ENCODE measurements at regions not wholly inside any gene's neighbourhood (a gene's known extent, or its start where the extent isn't known, plus 50 kb on each side); places are given as distances from the start of the nearest gene placed in this dataset.

- TF ChIP-seq ZC3H10 (CRISPR knock-in tag; IDR thresholded peaks at IDR 0.05) (no peak), ZFP30 (CRISPR knock-in tag; IDR thresholded peaks at IDR 0.05) (no peak), ZNF8 (CRISPR knock-in tag; IDR thresholded peaks at IDR 0.05) (no peak), POU6F1 (CRISPR knock-in tag; IDR thresholded peaks at IDR 0.05; ENCODE audit: borderline replicate concordance, low read depth) (no peak), SNAI2 (CRISPR knock-in tag; IDR thresholded peaks at IDR 0.05) (no peak), ZFP3 (CRISPR knock-in tag; IDR thresholded peaks at IDR 0.05) (no peak), ISL1 (CRISPR knock-in tag; IDR thresholded peaks at IDR 0.05) (no peak), RARB (CRISPR knock-in tag; IDR thresholded peaks at IDR 0.05) (no peak), OSR1 (CRISPR knock-in tag; IDR thresholded peaks at IDR 0.05) (no peak), CSRNP3 (CRISPR knock-in tag; IDR thresholded peaks at IDR 0.05) (no peak), ZNF70 (CRISPR knock-in tag; IDR thresholded peaks at IDR 0.05) (no peak), PATZ1 (CRISPR knock-in tag; IDR thresholded peaks at IDR 0.05; ENCODE audit: borderline replicate concordance) (no peak), TCF4 (CRISPR knock-in tag; IDR thresholded peaks at IDR 0.05; ENCODE audit: borderline replicate concordance) (no peak)
- no peak for ATAC-seq
Measured at GRCh38 chr2:173623438-173624319, 269.0 kb downstream of the CDCA7 start.

GRCh38 chr2:173625315-173625714, 270.6 kb downstream of the CDCA7 start:
- no peak for TF ChIP-seq ZNF70 (CRISPR knock-in tag; IDR thresholded peaks at IDR 0.05)
- TF ChIP-seq ZC3H10 (CRISPR knock-in tag; IDR thresholded peaks at IDR 0.05), result no peak
- TF ChIP-seq ZNF8 (CRISPR knock-in tag; IDR thresholded peaks at IDR 0.05), result no peak
- TF ChIP-seq ZNF565 (CRISPR knock-in tag; conservative IDR thresholded peaks at IDR 0.05; ENCODE audit: low read depth), result no peak
- no peak for TF ChIP-seq SNAI2 (CRISPR knock-in tag; IDR thresholded peaks at IDR 0.05)
- no peak for TF ChIP-seq ISL1 (CRISPR knock-in tag; IDR thresholded peaks at IDR 0.05)
- TF ChIP-seq BACH2 (CRISPR knock-in tag; IDR thresholded peaks at IDR 0.05; ENCODE audit: borderline replicate concordance), result no peak
- TF ChIP-seq CSDC2 (CRISPR knock-in tag; IDR thresholded peaks at IDR 0.05), result no peak
- no peak for TF ChIP-seq TCF4 (CRISPR knock-in tag; IDR thresholded peaks at IDR 0.05; ENCODE audit: borderline replicate concordance)
- no peak for ATAC-seq

- no peak for ATAC-seq
- TF ChIP-seq CREB5 (CRISPR knock-in tag; IDR thresholded peaks at IDR 0.05; ENCODE audit: low read depth), result no peak
Measured at GRCh38 chr2:173629076-173629475, 274.4 kb downstream of the CDCA7 start.

- ATAC-seq, result no peak
- TF ChIP-seq PATZ1 (CRISPR knock-in tag; IDR thresholded peaks at IDR 0.05; ENCODE audit: borderline replicate concordance) (no peak), BACH2 (CRISPR knock-in tag; IDR thresholded peaks at IDR 0.05; ENCODE audit: borderline replicate concordance) (no peak), OSR1 (CRISPR knock-in tag; IDR thresholded peaks at IDR 0.05) (no peak), CREB5 (CRISPR knock-in tag; IDR thresholded peaks at IDR 0.05; ENCODE audit: low read depth) (no peak), ZNF70 (CRISPR knock-in tag; IDR thresholded peaks at IDR 0.05) (no peak), ZNF8 (CRISPR knock-in tag; IDR thresholded peaks at IDR 0.05) (no peak), SNAI2 (CRISPR knock-in tag; IDR thresholded peaks at IDR 0.05) (no peak), ARNTL (CRISPR knock-in tag; IDR thresholded peaks at IDR 0.05; ENCODE audit: borderline replicate concordance, low read depth) (no peak), ZFP30 (CRISPR knock-in tag; IDR thresholded peaks at IDR 0.05) (no peak), ZC3H10 (CRISPR knock-in tag; IDR thresholded peaks at IDR 0.05) (no peak), ESRRG (CRISPR knock-in tag; IDR thresholded peaks at IDR 0.05) (no peak), CSDC2 (CRISPR knock-in tag; IDR thresholded peaks at IDR 0.05) (no peak), GLIS3 (CRISPR knock-in tag; IDR thresholded peaks at IDR 0.05) (no peak), ZFP3 (CRISPR knock-in tag; IDR thresholded peaks at IDR 0.05) (no peak), POU6F1 (CRISPR knock-in tag; IDR thresholded peaks at IDR 0.05; ENCODE audit: borderline replicate concordance, low read depth) (no peak), TCF4 (CRISPR knock-in tag; IDR thresholded peaks at IDR 0.05; ENCODE audit: borderline replicate concordance) (no peak), TOX (CRISPR knock-in tag; IDR thresholded peaks at IDR 0.05; ENCODE audit: borderline replicate concordance) (no peak)
Measured at GRCh38 chr2:173630425-173631126, 275.9 kb downstream of the CDCA7 start.

Measured in SK-N-SH treated with all-trans-retinoic acid at 6 μM for 48 hours (cell line).